Sigmoid colon (tissue), 3 donors: ENCODE measurements at regions not wholly inside any gene's neighbourhood (a gene's known extent, or its start where the extent isn't known, plus 50 kb on each side); places are given as distances from the start of the nearest gene placed in this dataset.

Experiments
- POLR2A ChIP-seq, 2 donors: fragments of 450-650 bp; IDR thresholded peaks; one replicate each; pipeline ENCODE4 v1.6.1; 2016; ENCODE audit warnings: antibody characterized with exemption in 2 of 2, mild to moderate bottlenecking in 2 of 2, moderate library complexity in 2 of 2
- TF ChIP-seq, protein P1 (sequence below), 4 experiments: fragments of 450-650 bp in 3 of 4; fragments of 200-600 bp in 1 of 4; IDR thresholded peaks; one replicate each; pipeline ENCODE4 v1.5.1; 2016 to 2019; ENCODE audit warnings: antibody characterized with exemption in 4 of 4, mild to moderate bottlenecking in 3 of 4, moderate library complexity in 2 of 4

DNA sequence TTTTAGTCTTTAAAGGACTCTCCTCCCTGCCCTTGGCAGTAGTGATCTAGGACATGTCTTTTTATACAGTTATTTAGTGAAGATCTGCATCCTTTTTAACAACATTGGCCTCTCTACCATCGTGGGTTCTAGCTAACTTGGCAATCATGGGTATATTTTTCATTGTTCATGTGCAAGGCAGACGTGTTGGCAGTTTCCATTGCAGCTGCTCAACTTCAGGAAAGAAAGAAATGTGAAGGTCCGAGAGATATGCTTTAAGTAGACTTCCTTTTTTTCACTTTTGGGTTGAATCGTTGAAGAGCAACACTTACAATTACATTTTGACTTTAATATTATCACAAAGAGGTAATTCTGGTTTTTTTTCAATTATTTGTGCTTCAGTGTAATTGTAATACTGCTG is 172.6 kb downstream of the SATB1 start:
- TF ChIP-seq, protein P1, sequence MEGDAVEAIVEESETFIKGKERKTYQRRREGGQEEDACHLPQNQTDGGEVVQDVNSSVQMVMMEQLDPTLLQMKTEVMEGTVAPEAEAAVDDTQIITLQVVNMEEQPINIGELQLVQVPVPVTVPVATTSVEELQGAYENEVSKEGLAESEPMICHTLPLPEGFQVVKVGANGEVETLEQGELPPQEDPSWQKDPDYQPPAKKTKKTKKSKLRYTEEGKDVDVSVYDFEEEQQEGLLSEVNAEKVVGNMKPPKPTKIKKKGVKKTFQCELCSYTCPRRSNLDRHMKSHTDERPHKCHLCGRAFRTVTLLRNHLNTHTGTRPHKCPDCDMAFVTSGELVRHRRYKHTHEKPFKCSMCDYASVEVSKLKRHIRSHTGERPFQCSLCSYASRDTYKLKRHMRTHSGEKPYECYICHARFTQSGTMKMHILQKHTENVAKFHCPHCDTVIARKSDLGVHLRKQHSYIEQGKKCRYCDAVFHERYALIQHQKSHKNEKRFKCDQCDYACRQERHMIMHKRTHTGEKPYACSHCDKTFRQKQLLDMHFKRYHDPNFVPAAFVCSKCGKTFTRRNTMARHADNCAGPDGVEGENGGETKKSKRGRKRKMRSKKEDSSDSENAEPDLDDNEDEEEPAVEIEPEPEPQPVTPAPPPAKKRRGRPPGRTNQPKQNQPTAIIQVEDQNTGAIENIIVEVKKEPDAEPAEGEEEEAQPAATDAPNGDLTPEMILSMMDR (IDR thresholded peaks at IDR 0.05): no peak
- TF ChIP-seq POLR2A (IDR thresholded peaks at IDR 0.05): no peak
